GM18868 (cell line): ENCODE measurements at regions not wholly inside any gene's neighbourhood (a gene's known extent, or its start where the extent isn't known, plus 50 kb on each side); places are given as distances from the start of the nearest gene placed in this dataset.
A peak's percentile ranks its signal among the peaks of the same experiment; 100 is the strongest.
"Not testable (repeated sequence)": the region's sequence is repeated elsewhere in the genome, so short reads cannot be mapped to it uniquely, and the experiment has no call there.

Experiments used
- ATAC-seq: cut with Tn5 transposase; IDR thresholded peaks from one replicate; pipeline ENCODE4 v1.9.1; 2021; ENCODE audit warnings: mild to moderate bottlenecking, moderate library complexity; ENCODE audit not compliant: unreplicated experiment

DNA sequence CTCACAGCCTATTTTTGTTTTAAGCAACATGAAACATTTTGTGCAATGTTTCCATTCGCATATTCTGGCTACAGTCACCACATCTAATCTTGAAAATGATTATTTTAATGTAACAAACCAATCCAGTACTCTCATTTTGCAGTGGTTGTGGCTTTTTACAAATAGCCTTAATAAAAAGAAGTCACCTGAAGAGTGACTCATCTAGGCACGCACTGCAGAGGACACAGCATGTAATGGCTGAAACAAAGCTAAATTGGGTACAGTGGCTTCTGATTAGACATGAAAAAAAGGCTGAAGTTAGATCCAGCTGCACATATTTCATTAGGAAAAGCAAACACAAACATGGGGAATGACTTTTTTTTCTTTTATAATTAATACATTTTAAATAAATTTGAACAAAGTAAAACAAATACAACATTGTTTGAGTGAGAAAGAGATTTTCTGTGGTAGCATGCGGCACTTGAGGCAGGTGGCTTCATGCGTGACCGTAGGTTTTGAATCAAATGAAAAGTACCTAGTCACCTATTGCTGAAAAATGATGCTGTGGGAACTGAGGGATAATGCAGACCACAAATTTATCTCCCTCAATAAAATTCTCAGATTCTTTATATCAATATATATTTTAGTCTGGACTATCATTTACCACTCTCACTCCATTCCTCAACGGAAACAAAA lies 240.8 kb upstream of the DDX53 start:
- ATAC-seq, result peak; percentile 85

DNA sequence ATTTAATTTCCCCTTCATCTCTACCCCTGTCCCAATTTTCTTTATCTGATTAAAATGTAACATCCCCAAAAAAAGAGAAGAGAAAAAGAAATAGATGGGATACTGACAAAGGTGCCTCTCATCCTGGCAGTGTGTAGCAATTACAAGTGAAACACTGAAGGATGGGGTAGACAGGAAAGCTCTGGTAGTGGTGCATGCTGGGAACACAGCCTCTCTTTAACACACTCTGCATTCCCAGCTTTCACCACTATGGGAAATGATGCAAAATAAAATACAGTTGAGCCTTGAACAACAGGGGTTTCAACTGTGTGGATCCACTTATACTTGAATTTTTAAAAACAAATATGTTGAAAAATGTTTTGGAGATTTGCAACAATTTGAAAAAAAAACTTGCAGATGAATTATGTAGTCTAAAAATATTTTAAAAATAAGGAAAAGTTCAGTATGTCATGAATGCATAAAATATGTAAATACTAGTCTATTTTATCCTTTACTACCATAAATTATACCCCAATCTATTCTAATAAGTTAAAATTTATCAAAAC lies 239.2 kb upstream of the DDX53 start:
- ATAC-seq, result no peak

DNA sequence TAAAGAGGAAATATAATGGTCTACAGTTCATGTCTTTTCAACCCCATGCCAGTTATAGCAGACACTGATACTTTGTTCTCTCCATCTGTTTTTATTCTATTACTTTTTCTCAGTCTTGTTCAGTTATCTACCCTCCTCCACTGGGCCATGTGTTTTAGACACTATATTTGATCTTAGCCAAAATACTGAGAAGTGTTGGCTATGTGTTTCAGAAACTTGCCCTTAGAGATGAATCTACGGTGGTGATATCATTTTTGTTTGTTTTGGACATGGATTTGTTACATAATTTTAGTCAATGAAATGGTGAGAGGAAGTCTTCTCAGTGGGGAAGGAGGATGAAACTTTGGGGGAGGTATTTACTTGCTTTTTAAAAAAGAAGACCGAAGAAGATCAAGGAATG lies 211.5 kb upstream of the DDX53 start:
- ATAC-seq, result no peak

DNA sequence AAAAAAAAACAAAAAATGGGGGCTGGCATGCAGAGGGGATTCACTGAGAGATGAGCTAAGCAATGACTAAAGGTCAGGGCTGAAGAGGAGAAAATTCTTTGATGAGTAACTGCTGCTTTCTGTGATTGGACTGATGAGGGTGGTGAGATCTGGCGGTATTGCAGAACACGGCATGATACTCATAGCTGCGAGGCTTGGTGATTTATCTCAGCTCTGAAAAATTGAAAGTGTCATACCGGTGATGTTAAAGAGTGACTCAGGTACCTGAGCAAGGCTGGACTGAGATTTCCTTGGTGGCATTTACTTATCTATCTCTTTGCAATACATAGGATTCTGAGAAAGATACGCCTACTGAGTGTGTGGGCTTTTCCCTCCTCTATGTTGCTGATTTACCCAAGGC lies 204.1 kb upstream of the DDX53 start:
- no peak for ATAC-seq

DNA sequence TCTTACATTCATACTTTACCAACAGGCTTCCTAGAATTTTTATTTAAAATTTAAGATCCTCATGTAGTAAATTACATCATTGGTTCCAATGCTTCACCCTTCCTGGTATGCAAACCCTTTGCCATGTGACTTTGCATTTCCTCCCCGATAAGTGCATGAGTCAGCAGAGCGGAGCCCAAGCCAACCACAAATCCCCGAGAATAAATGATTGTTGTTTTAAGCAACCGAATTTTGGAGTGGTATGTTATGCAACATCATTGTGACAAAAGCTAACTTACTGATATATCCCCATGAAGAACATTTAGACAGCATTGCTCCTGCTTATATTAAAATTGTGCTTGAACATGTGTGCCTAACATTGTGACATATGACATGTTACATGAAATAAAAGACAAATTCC lies 199.4 kb upstream of the DDX53 start:
- peak; percentile 41 for ATAC-seq

DNA sequence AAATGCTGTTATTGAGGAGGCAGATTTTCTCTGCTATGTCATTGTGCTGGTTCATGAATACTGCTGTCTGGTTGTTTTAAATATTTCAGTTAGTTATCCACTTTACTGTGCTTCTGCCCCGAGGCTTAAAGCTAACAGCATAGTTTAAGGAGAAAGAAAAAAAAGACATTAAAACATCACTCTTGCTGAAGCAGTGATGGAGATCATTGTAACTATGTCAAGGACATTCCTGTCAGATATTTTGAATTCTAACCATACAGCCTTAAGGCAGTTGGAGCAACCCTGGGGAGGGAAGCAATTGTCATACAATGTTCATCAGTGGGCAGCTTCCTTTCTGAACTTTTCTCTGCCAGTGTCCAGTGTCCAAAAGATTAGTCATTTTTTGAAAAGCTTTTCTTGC lies 199.0 kb upstream of the DDX53 start:
- ATAC-seq, result no peak

DNA sequence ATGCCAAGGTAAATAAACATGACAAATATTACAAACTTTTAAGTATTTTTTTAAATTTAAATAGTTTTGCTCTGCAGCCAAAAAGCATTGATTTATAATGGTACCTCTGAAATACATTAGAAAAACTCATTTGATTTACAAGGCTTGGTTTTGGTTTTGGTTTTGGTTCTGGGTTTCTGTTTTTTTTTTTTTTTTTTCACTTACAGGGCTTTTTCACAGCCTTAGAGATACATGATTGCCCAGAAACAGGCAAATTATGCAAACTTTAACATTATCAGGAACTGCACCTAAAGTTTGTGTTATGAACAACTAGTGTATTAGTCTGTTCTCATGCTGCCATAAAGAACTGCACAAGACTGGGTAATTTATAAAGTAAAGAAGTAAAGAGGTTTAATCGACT lies 196.4 kb upstream of the DDX53 start:
- no peak for ATAC-seq

DNA sequence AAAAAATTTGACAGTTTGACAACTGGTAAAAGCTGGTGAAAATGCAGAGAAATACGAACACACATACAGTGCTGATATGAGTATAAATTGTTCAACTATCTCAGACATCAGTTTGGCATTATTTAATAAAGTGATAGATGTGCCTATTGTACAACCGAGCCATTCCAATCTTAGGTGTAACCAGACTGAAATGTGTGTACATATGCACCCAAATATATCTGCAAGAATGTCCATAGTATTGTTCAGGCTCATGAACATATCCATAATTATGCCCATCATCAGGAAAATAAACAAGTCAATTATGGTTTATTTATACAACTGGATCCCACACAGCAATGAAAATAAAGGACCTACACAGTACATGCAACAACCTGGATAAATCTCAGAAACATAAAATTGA lies 188.9 kb upstream of the DDX53 start:
- no peak for ATAC-seq

DNA sequence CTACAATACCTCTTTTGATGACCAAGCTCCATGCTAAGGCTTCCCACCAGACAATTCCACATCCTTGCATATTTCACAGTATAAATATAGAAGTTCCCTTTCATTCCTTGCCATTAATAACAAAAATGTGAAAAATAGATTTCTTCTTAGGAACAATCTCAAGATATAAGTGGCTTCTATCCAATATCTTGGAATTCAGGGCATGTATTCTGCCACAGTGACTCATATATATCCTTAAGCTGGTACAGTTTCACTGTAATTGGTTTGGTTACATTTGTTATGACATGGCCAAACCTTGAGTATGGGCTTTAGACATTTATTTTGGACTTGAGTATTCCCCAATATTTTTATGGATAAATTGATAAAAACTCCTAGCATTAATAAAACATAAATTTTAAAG lies 181.7 kb upstream of the DDX53 start:
- no peak for ATAC-seq

DNA sequence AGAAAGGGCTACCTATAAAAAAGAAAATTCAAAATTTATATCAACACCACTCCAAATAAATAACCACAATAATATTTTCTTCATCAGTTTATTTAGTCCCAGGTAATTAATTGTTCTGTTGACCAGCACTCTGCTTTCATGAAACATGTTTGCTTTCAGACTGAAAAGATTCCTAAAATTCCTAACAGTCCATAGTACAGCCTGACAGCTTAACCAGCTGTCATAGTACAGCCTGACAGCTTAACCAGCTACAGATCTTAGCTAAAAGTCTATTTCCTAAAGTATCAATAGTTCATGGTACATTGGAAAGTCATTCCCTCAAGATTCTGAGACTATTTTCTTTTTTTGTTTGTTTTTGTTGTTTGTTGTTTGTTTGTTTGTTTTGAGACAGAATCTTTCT lies 144.1 kb upstream of the DDX53 start:
- no peak for ATAC-seq

DNA sequence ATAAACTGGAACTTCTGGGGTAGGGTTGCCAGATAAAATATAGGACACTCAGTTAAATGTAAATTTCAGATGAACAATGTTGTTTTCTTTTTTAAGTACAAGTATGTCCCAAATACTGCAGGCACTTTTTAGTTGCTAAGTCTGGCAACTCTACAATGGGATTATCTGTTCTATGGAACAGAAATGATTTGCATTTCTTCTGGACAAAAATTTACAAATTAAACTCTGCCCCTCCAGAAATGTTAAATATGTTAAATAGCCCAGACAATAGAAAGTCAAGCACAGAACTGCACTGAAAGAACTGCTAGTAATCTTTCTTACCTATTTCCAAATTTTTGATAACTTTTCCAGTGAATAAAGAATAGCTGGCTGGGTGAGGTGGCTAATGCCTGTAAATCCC lies 140.1 kb upstream of the DDX53 start:
- no peak for ATAC-seq

DNA sequence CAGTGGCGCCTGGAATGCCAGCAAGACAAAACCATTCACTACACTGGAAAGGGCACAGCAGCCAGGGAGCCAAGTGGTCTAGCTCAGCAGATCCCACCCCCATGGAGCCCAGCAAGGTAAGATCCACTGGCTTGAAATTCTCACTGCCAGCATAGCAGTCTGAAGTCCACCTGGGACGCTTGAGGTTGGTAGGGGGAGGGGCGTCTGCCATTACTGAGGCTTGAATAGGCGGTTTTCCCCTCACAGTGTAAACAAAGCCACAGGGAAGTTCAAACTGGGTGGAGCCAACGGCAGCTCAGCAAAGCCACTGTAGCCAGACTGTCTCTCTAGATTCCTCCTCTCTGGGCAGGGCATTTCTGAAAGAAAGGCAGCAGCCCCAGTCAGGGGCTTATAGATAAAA lies 133.0 kb upstream of the DDX53 start:
- not testable (repeated sequence) for ATAC-seq

DNA sequence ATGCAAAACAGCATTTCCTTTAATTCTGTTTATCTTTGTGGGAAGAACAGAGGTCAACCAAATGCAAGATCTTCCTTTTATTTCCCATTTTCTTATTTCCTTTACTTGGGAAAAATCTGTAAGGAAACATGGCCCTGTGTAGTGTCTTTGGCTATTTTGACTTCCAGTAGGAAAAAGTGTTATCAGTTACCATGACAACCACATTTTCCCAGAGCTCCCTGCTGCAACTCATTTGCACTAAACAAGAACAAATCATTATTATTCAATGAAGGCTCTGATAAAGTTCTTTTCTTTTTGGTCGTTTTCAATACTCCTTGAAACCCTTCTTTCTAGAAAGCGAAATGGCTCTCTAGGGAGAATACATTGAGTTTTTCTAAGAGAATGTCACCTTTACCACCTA lies 117.2 kb upstream of the DDX53 start:
- no peak for ATAC-seq

DNA sequence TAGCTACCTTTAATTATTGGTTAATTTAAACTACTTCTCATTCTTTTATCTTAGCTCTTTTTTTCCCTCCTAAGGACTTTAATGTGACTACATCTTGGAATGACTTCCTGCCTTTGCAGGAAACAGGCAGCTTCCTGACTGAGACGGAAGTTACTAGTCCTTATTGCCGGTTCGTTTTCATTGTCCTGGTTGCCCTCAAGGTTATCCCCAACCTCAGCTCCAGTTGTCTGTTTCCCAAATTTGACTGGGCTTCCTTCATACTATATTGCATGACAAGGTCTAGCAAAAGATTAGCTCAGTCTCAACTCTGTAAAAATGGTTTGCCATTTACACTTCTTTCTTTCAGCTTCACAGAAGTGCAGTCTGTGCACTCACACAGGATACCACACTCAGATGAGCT lies 109.9 kb upstream of the DDX53 start:
- no peak for ATAC-seq

DNA sequence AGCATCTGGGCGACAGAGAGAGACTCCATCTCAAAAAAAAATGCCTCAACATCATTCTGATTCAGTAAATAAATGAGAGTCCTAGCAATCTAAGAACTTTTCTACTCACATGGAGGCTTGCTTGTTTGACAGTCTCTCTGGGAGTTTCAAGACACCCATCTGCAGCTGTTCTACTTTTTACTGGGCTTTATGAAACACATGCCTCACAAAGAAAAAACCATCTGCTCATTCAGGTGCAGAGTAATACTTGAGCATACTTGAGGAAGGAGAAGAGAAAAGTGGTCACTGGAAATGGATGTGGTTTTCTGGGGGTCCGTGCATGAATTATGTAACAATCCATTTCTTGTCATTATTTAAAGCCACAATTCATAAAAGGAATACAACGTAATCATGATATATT lies 87.1 kb upstream of the DDX53 start:
- no peak for ATAC-seq

DNA sequence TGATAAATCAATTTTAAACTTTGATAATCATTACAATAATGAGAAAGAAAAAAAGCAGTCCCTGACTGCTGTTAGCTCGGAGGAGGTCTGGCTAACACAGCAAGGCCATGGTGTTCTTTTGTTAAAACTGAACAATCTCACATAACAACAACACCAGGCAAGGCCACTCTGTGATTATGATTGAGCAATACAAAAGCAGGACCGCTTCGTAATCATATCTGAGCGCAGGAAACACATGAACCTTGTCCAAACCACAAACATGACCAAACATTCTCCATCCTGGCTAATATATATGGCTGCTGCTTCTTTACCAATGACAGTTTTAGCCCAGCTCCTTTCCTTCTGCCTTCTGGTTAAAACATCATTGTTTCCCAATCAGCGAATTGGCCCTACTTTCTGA lies 76.8 kb upstream of the DDX53 start:
- ATAC-seq, result no peak

DNA sequence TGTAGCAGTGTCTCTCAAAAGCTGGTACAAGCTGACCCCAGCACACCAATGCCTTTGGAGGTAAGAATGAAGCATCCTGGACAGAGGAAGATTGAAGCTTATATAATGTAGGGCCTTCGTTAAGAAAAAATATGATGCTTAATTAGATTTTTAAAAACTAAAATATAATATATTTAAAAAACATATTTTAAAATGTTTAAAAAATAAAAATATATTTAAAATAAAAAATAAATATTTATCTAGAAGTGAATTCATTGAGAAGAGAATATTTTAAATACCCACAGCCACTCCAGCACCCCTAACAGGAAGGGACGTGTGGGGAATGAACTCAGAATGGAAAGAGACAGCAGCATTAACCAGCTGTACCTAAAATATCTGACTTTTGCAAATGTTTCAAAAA lies 65.1 kb upstream of the DDX53 start:
- no peak for ATAC-seq

DNA sequence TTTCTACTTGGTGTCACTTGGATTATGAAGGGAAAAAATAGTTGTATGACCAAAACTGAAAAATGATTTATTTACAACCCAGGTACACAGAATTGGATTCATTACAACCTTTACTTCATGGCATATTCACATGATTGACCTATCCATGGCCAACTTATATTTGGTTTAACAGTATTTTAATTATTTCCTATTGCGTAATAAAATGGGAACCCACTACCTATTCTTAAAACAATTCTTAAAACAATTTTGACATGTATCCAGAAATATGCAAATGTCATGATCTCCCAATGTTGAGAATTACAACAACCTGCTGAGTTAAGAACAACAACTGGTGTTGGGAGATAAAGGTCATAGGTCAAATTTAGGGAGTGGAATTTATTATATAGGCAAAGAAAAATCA lies 54.8 kb upstream of the DDX53 start:
- no peak for ATAC-seq
